DND-41 (cell line): ENCODE measurements at regions not wholly inside any gene's neighbourhood (a gene's known extent, or its start where the extent isn't known, plus 50 kb on each side); places are given as distances from the start of the nearest gene placed in this dataset.

ENCODE experiments used
- ATAC-seq: fragments of 200-7000 bp; cut with Tn5 transposase; 3 replicates; pipeline ENCODE4 v1.9.1; 2021; ENCODE audit warnings: low read depth; ENCODE audit not compliant: insufficient read depth
- DNase-seq: peaks from one replicate; pipeline ENCODE4 v3.0.0-alpha.2; 2020
- H2AFZ ChIP-seq: 2 replicates; pipeline ENCODE4 v1.6.0; 2012; ENCODE audit warnings: low read depth, low read length
- H3K27ac ChIP-seq: 2 replicates; pipeline ENCODE4 v1.5.1; 2012; ENCODE audit warnings: low read length, inconsistent platforms
- H3K27me3 ChIP-seq: fragments of 200-600 bp; sonication (generic); 2 replicates; pipeline ENCODE4 v1.6.0; 2012; ENCODE audit warnings: low read length, mild to moderate bottlenecking, inconsistent platforms; ENCODE audit not compliant: insufficient read depth, poor library complexity
- H3K36me3 ChIP-seq: 2 replicates; pipeline ENCODE4 v1.5.1; 2012; ENCODE audit warnings: low read length, inconsistent platforms; ENCODE audit not compliant: insufficient read depth
- H3K4me1 ChIP-seq: 2 replicates; pipeline ENCODE4 v1.5.1; 2012; ENCODE audit warnings: mild to moderate bottlenecking, low read length; ENCODE audit not compliant: insufficient read depth
- H3K4me2 ChIP-seq: 2 replicates; pipeline ENCODE4 v1.6.0; 2012; ENCODE audit warnings: mild to moderate bottlenecking, moderate library complexity, low read length, inconsistent platforms; ENCODE audit not compliant: insufficient read depth
- H3K4me3 ChIP-seq, 2 experiments: fragments of 200-600 bp in 1 of 2; shearing (Covaris generic) in 1 of 2; 2 replicates each; pipeline ENCODE4 v1.5.1; 2012 to 2016; ENCODE audit warnings: inconsistent platforms in 2 of 2, low read length in 2 of 2, mild to moderate bottlenecking in 2 of 2, low read depth in 1 of 2, moderate library complexity in 1 of 2
- H3K79me2 ChIP-seq: 2 replicates; pipeline ENCODE4 v1.6.0; 2012; ENCODE audit warnings: low read length, inconsistent platforms; ENCODE audit not compliant: insufficient read depth
- H3K9ac ChIP-seq: 2 replicates; pipeline ENCODE4 v1.6.0; 2012; ENCODE audit warnings: low read depth, mild to moderate bottlenecking, inconsistent platforms, low read length, moderate library complexity
- H3K9me3 ChIP-seq: 2 replicates; pipeline ENCODE4 v1.5.1; 2012; ENCODE audit warnings: low read length, moderate library complexity, mild to moderate bottlenecking, inconsistent platforms; ENCODE audit not compliant: insufficient read depth, severe bottlenecking
- H4K20me1 ChIP-seq: 2 replicates; pipeline ENCODE4 v1.6.0; 2012; ENCODE audit warnings: low read length; ENCODE audit not compliant: insufficient read depth
- EZH2 ChIP-seq: IDR thresholded peaks from 3 replicates; pipeline ENCODE4 v1.6.1; 2012; ENCODE audit warnings: borderline replicate concordance, low read depth, mild to moderate bottlenecking, moderate library complexity, low read length, inconsistent platforms; ENCODE audit not compliant: severe bottlenecking
- TF ChIP-seq, protein P1 (sequence below): IDR thresholded peaks from 2 replicates; pipeline ENCODE4 v1.5.1; 2012; ENCODE audit warnings: borderline replicate concordance, low read length, moderate library complexity, mild to moderate bottlenecking; ENCODE audit not compliant: poor library complexity, severe bottlenecking; ENCODE audit errors: extremely low read depth

DNA sequence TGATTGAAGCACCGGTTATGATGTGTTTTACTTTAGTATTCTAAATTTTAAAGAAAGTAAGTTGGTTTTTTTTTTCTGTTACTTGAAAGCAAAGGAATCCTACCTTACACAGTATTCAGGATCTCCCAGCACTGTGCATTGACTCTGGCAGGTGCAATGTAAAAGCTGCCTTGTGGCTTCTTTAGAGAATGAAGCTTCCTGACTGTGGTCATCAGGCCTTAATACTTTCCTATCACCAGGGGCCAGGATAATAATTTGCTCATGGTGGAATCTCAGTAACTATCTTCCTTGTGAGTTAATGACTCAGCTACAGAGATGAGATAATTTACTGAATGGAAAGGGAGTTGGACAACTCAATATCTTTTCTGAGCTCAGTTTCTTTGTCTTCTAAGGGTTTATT lies 435.5 kb upstream of the ZNF608 start:
- Histone ChIP-seq H3K4me3 (no peak overlapping the region), H3K36me3 (no peaks in the 10 kb centered on the region), H3K9me3 (no peaks in the 10 kb centered on the region), H3K4me2 (no peak overlapping the region), H3K9ac (no peak overlapping the region), H3K27me3 (no peaks in the 10 kb centered on the region), H4K20me1 (no peaks in the 10 kb centered on the region), H3K4me1 (no peaks in the 10 kb centered on the region), H2AFZ (no peak overlapping the region), H3K79me2 (no peaks in the 10 kb centered on the region), H3K27ac (no peak overlapping the region)
- ATAC-seq (peak; percentile 59), DNase-seq (no peak)
- TF ChIP-seq, protein P1, sequence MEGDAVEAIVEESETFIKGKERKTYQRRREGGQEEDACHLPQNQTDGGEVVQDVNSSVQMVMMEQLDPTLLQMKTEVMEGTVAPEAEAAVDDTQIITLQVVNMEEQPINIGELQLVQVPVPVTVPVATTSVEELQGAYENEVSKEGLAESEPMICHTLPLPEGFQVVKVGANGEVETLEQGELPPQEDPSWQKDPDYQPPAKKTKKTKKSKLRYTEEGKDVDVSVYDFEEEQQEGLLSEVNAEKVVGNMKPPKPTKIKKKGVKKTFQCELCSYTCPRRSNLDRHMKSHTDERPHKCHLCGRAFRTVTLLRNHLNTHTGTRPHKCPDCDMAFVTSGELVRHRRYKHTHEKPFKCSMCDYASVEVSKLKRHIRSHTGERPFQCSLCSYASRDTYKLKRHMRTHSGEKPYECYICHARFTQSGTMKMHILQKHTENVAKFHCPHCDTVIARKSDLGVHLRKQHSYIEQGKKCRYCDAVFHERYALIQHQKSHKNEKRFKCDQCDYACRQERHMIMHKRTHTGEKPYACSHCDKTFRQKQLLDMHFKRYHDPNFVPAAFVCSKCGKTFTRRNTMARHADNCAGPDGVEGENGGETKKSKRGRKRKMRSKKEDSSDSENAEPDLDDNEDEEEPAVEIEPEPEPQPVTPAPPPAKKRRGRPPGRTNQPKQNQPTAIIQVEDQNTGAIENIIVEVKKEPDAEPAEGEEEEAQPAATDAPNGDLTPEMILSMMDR, result no peak
- TF ChIP-seq EZH2, result no peak

GRCh38 chr5:125185740-125186139 lies 439.3 kb upstream of the ZNF608 start:
- H2AFZ ChIP-seq, result no peak overlapping the region
- no peaks in the 10 kb centered on the region for H3K27me3 ChIP-seq
- no peaks in the 10 kb centered on the region for H3K36me3 ChIP-seq
- TF ChIP-seq, protein P1, result no peak
- no peak for TF ChIP-seq EZH2
- DNase-seq (no peak), ATAC-seq (no peak)
- no peaks in the 10 kb centered on the region for H4K20me1 ChIP-seq
- H3K9me3 ChIP-seq, result no peaks in the 10 kb centered on the region
- no peaks in the 10 kb centered on the region for H3K79me2 ChIP-seq
- H3K4me1 ChIP-seq, result 0 out of 2 replicates have a peak, but pooled peaks cover 3% of the 10 kb centered on the region
- H3K27ac ChIP-seq, result no peak overlapping the region
- no peak overlapping the region for H3K4me2 ChIP-seq
- H3K9ac ChIP-seq, result no peak overlapping the region
- no peak overlapping the region for H3K4me3 ChIP-seq

GRCh38 chr5:125186911-125187375 lies 440.5 kb upstream of the ZNF608 start:
- Histone ChIP-seq H3K4me1 (peaks cover 11% of the 10 kb centered on the region; the same call in 1 of the 2 replicates), H2AFZ (no peak overlapping the region), H3K4me2 (no peak overlapping the region), H3K9ac (no peak overlapping the region), H3K79me2 (no peaks in the 10 kb centered on the region), H4K20me1 (no peaks in the 10 kb centered on the region), H3K27ac (no peak overlapping the region), H3K36me3 (no peaks in the 10 kb centered on the region), H3K27me3 (no peaks in the 10 kb centered on the region), H3K9me3 (no peaks in the 10 kb centered on the region), H3K4me3 (no peak overlapping the region)
- TF ChIP-seq, protein P1, result no peak
- no peak for TF ChIP-seq EZH2
- DNase-seq (no peak), ATAC-seq (no peak)

GRCh38 chr5:125189531-125189941 lies 443.1 kb upstream of the ZNF608 start:
- TF ChIP-seq EZH2, result no peak
- TF ChIP-seq, protein P1, result no peak

More at GRCh38 chr5:125189531-125189941, 443.1 kb upstream of the ZNF608 start:
- H3K4me3 ChIP-seq, result no peak overlapping the region
- H3K36me3 ChIP-seq, result no peaks in the 10 kb centered on the region
- H3K9me3 ChIP-seq, result no peaks in the 10 kb centered on the region
- no peak for ATAC-seq
- no peaks in the 10 kb centered on the region for H3K79me2 ChIP-seq
- H4K20me1 ChIP-seq, result no peaks in the 10 kb centered on the region
- no peaks in the 10 kb centered on the region for H3K27me3 ChIP-seq
- no peak overlapping the region for H3K9ac ChIP-seq
- peaks cover 11% of the 10 kb centered on the region; the same call in 1 of the 2 replicates for H3K4me1 ChIP-seq
- no peak overlapping the region for H3K4me2 ChIP-seq
- DNase-seq, result no peak
- no peak overlapping the region for H3K27ac ChIP-seq
- H2AFZ ChIP-seq, result no peak overlapping the region
